ENCODE measurements at regions not wholly inside any gene's neighbourhood (a gene's known extent, or its start where the extent isn't known, plus 50 kb on each side); places are given as distances from the start of the nearest gene placed in this dataset.

DNA sequence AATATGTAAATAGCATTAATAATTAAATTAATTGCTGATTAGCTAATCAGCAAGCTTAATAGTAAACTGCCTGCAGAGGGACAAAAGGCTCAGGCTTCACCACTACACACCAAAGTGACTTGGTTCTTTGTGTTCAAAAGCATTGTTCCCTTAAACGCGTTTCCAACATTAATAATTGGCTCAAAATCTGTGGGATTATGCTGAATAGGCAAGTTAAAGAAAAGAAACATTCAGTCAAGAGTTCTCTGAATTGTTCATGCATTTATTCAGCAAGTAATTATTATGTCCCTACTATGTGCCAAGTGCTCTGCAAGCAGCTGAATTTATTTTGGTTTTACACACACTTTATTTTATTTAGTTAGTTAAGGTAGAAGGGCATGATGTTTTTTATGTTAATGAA lies 558.5 kb upstream of the ARRDC4 start:
- TF ChIP-seq EZH2 (IDR thresholded peaks at IDR 0.05; ENCODE audit: insufficient read depth, poor library complexity, severe bottlenecking) (no peak), EZH2phosphoT487 (IDR thresholded peaks at IDR 0.05; ENCODE audit: insufficient read depth, low read depth) (no peak)

Measured in GM23248 (cell line).